Suprapubic skin (tissue), 4 donors: ENCODE measurements at regions not wholly inside any gene's neighbourhood (a gene's known extent, or its start where the extent isn't known, plus 50 kb on each side); places are given as distances from the start of the nearest gene placed in this dataset.

ENCODE experiments used
- DNase-seq, 2 donors: peaks; one replicate each; pipeline ENCODE4 v3.0.0-alpha.2; 2019; ENCODE audit warnings: low spot score in 2 of 2
- H3K27ac ChIP-seq: fragments of 200-600 bp; sonication (generic); one replicate; pipeline ENCODE4 v1.5.1; 2019
- H3K27me3 ChIP-seq: fragments of 200-600 bp; sonication (generic); one replicate; pipeline ENCODE4 v1.5.1; 2019
- H3K36me3 ChIP-seq: fragments of 200-600 bp; sonication (generic); one replicate; pipeline ENCODE4 v1.5.1; 2019
- H3K4me1 ChIP-seq: fragments of 200-600 bp; sonication (generic); one replicate; pipeline ENCODE4 v1.5.1; 2019
- H3K4me3 ChIP-seq: fragments of 200-600 bp; sonication (generic); one replicate; pipeline ENCODE4 v1.5.1; 2019; ENCODE audit warnings: mild to moderate bottlenecking
- H3K9me3 ChIP-seq: fragments of 200-600 bp; sonication (generic); one replicate; pipeline ENCODE4 v1.5.1; 2019
- EP300 ChIP-seq: sonication (generic); formaldehyde crosslinking; IDR thresholded peaks from one replicate; pipeline ENCODE4 v1.6.1; 2017; ENCODE audit warnings: antibody characterized with exemption
- POLR2A ChIP-seq, 2 donors: fragments of 450-650 bp; IDR thresholded peaks; one replicate each; pipeline ENCODE4 v1.6.1; 2017; ENCODE audit warnings: antibody characterized with exemption in 2 of 2, mild to moderate bottlenecking in 2 of 2, moderate library complexity in 2 of 2
- POLR2AphosphoS5 ChIP-seq, 3 donors: sonication (generic); formaldehyde crosslinking; IDR thresholded peaks; one replicate each; pipeline ENCODE4 v1.6.1; 2017; ENCODE audit warnings: antibody characterized with exemption in 3 of 3
- WGBS: methylation state at CpG from one replicate; pipeline ENCODE4 v1.1.5; 2018; 5-methylcytosine and 5-hydroxymethylcytosine counted together
- TF ChIP-seq, protein P1 (sequence below), 2 donors: fragments of 200-600 bp in 1 of 2; fragments of 450-650 bp in 1 of 2; sonication (generic) in 1 of 2; IDR thresholded peaks; one replicate each; pipeline ENCODE4 v1.5.1; 2016 to 2019; ENCODE audit warnings: antibody characterized with exemption in 2 of 2, mild to moderate bottlenecking in 1 of 2, moderate library complexity in 1 of 2

DNA sequence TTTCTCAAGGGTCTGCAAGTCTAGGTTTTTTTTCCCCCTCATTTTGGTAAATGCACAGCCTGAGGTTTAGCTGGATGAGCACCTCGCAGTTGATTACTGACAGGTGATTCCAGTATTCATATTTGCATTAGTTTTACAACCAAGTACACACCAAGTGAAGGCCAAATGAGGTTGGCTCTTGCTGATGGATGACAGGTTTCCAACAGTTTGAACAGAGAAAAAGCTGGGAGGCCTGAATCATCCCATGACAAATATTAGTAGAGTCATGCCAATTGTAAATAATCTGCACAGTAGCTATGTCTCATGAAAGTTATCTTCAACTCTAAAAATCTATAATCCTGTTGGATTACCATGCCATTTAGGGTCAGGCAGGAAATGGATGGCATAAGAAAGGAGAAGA is 399.8 kb downstream of the HTR7 start:
- Histone ChIP-seq H3K4me3 (no peak overlapping the region), H3K27ac (no peak overlapping the region), H3K36me3 (no peaks in the 10 kb centered on the region), H3K4me1 (no peaks in the 10 kb centered on the region), H3K27me3 (no peaks in the 10 kb centered on the region), H3K9me3 (no peaks in the 10 kb centered on the region)
- no peak for TF ChIP-seq POLR2AphosphoS5 (IDR thresholded peaks at IDR 0.05)
- no peak for TF ChIP-seq EP300
- TF ChIP-seq, protein P1, sequence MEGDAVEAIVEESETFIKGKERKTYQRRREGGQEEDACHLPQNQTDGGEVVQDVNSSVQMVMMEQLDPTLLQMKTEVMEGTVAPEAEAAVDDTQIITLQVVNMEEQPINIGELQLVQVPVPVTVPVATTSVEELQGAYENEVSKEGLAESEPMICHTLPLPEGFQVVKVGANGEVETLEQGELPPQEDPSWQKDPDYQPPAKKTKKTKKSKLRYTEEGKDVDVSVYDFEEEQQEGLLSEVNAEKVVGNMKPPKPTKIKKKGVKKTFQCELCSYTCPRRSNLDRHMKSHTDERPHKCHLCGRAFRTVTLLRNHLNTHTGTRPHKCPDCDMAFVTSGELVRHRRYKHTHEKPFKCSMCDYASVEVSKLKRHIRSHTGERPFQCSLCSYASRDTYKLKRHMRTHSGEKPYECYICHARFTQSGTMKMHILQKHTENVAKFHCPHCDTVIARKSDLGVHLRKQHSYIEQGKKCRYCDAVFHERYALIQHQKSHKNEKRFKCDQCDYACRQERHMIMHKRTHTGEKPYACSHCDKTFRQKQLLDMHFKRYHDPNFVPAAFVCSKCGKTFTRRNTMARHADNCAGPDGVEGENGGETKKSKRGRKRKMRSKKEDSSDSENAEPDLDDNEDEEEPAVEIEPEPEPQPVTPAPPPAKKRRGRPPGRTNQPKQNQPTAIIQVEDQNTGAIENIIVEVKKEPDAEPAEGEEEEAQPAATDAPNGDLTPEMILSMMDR (IDR thresholded peaks at IDR 0.05) = no peak
- no peak for TF ChIP-seq POLR2A (IDR thresholded peaks at IDR 0.05)
- 88% methylated on average over 1 of the region's 1 CpG for WGBS
- DNase-seq = no peak

DNA sequence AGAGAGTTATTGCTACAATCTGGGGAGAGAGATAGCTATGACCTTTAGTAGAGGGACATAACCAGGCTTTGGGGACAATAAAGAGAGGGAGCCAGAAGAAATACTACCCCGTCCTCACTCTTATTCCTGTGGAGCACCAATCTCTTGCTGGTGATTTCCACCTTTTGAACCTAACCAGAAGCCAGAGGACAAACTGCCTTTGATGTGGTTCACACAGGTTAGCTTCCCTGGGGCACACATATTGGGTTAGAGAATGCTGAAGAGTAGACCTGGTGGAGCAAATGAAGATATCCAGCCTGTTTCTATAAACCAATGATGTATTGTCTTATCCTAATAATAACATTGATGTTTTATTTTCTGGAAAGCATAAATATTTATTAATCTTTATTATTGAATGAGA is 399.3 kb downstream of the HTR7 start:
- Histone ChIP-seq H3K27ac (no peak overlapping the region), H3K4me1 (no peaks in the 10 kb centered on the region), H3K9me3 (no peaks in the 10 kb centered on the region), H3K4me3 (no peak overlapping the region), H3K36me3 (no peaks in the 10 kb centered on the region), H3K27me3 (no peaks in the 10 kb centered on the region)
- WGBS = 71% methylated on average over 1 of the region's 1 CpG
- TF ChIP-seq EP300 = no peak
- TF ChIP-seq, protein P1 (IDR thresholded peaks at IDR 0.05) = no peak
- no peak for TF ChIP-seq POLR2A (IDR thresholded peaks at IDR 0.05)
- TF ChIP-seq POLR2AphosphoS5 (IDR thresholded peaks at IDR 0.05) = no peak
- DNase-seq = no peak

DNA sequence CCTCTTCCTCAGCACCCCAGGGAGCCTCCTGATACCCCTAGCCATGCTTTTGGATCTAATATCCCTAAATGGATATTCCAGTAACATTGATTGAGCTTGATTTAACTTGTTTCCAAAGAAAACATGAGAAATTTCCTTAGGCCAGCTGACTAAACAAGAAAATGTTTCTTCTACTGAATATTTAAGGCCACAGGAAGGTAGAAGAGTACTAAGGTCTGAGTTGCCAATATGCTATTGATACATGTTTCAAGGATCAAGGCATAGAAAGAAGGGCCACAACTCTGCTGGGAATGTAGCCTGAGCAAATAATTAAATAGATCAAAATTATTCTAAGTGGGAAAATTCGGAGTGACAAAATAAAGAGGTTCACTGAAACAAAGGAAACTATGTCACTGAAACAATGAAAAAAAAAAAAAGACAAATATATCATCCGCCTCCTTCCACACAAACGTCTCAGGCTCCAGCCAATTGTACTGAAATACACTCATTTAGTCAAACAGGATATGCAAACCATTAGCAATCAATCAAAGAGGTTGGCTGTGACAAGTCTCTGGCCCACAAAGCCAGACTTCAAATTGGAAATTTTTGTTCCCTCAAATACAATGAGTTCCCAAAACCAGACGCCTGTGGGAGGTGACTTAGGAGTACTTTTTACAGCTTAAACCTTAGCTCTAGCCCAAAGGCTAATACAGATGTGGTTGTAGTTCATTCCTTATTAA is 396.2 kb downstream of the HTR7 start:
- Histone ChIP-seq H3K4me3 (no peak overlapping the region), H3K9me3 (no peaks in the 10 kb centered on the region), H3K27me3 (no peaks in the 10 kb centered on the region), H3K27ac (no peak overlapping the region), H3K4me1 (no peaks in the 10 kb centered on the region), H3K36me3 (no peaks in the 10 kb centered on the region)
- TF ChIP-seq POLR2AphosphoS5 (IDR thresholded peaks at IDR 0.05) = no peak
- no peak for TF ChIP-seq EP300
- TF ChIP-seq POLR2A (IDR thresholded peaks at IDR 0.05) = no peak
- TF ChIP-seq, protein P1 (IDR thresholded peaks at IDR 0.05) = no peak
- no peak for DNase-seq
- 30% methylated on average over 4 of the region's 4 CpGs for WGBS

DNA sequence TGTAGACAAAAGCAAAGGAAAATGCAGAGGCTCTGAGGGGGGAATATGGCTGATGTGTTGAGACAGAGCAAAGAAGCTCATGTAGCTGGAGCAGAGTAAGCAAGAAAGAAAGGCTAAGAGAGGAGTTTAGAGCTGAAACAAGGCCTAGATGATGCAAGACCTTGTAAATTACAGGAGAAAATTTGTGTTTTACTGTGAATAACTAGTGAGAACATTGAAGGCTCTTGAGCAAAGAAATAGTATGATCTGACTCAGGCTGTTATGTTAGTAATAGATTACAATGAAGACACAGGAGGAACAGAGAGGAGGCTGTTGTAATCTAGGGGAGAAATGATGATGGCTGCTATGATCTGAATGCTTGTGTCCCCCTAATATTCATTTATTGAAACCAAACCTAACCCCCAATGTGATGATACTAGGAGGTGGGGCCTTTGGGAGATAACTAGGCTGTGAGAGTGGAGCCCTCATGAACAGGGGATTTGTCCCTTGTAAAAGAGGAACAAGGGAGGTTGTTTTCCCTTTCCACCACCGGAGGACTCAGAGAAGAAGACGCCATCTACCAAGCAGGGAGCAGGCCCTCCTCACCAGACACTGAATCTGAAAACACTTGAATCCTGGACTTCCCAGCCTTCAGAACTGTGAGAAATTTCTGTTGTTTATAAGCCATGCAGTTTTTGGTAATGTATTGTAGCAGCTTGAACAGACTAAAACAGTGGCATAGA is 394.9 kb downstream of the HTR7 start:
- WGBS = 92% methylated on average over 2 of the region's 2 CpGs
- Histone ChIP-seq H3K36me3 (no peaks in the 10 kb centered on the region), H3K4me3 (no peak overlapping the region), H3K9me3 (no peaks in the 10 kb centered on the region), H3K4me1 (no peaks in the 10 kb centered on the region), H3K27ac (no peak overlapping the region), H3K27me3 (no peaks in the 10 kb centered on the region)
- DNase-seq = no peak
- TF ChIP-seq POLR2AphosphoS5 (IDR thresholded peaks at IDR 0.05) (no peak), EP300 (no peak), POLR2A (IDR thresholded peaks at IDR 0.05) (no peak)
- TF ChIP-seq, protein P1 (IDR thresholded peaks at IDR 0.05) = no peak

DNA sequence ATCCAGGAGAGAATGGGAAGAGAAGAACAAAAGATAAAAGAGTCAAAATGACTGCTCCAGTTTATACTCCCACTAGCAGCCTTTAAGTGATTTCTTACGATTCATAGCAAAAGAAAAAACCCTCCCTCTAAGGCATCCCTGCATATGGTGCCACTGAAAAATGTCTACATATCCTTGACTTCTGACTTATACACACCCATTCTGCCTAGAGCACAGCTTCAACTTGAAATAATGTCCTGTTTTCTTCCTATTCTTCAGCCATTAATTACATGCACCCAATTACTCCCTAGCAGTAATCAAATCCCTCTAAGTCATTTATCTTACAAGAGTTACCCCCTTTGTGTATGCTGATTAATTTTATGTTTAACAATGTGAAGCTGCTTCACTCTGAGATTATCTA is 393.5 kb downstream of the HTR7 start:
- H3K9me3 ChIP-seq = no peaks in the 10 kb centered on the region
- no peak overlapping the region for H3K4me3 ChIP-seq
- WGBS = 32% methylated on average over 1 of the region's 1 CpG
- no peaks in the 10 kb centered on the region for H3K27me3 ChIP-seq
- TF ChIP-seq POLR2AphosphoS5 (IDR thresholded peaks at IDR 0.05) (no peak), POLR2A (IDR thresholded peaks at IDR 0.05) (no peak), EP300 (no peak)
- TF ChIP-seq, protein P1 (IDR thresholded peaks at IDR 0.05) = no peak
- H3K4me1 ChIP-seq = no peaks in the 10 kb centered on the region
- DNase-seq = no peak
- H3K36me3 ChIP-seq = no peaks in the 10 kb centered on the region
- H3K27ac ChIP-seq = no peak overlapping the region
